Hypothalamus (tissue), 51 donors: ENCODE measurements at regions not wholly inside any gene's neighbourhood (a gene's known extent, or its start where the extent isn't known, plus 50 kb on each side); places are given as distances from the start of the nearest gene placed in this dataset.

Experiments
- DNase-seq, 51 donors: peaks; one replicate each; lab custom pipeline; 2025; lab: John Stamatoyannopoulos, UW

- DNase-seq = peak in 40 of 51 donors; percentile 0 to 43 (median 9)
Observed at GRCh38 chrX:134172588-134173259, 64.3 kb upstream of the CCDC160 start.

- DNase-seq = peak in 2 of 51 donors; percentile 0
Observed at GRCh38 chrX:134173541-134174272, 63.3 kb upstream of the CCDC160 start.

GRCh38 chrX:134174273-134174660, 62.7 kb upstream of the CCDC160 start:
- DNase-seq = no peak

GRCh38 chrX:134174859-134175258, 62.1 kb upstream of the CCDC160 start:
- no peak for DNase-seq

GRCh38 chrX:134177527-134177926, 59.5 kb upstream of the CCDC160 start:
- DNase-seq = no peak

GRCh38 chrX:134180601-134181274, 56.2 kb upstream of the CCDC160 start:
- no peak for DNase-seq

- no peak for DNase-seq
Observed at GRCh38 chrX:134181275-134181660, 55.7 kb upstream of the CCDC160 start.

- DNase-seq = no peak
Observed at GRCh38 chrX:134183665-134184064, 53.3 kb upstream of the CCDC160 start.

- no peak for DNase-seq
Observed at GRCh38 chrX:134184936-134185335, 52.0 kb upstream of the CCDC160 start.

- DNase-seq = no peak
Observed at GRCh38 chrX:134186362-134187121, 50.4 kb upstream of the CCDC160 start.
